H1 (cell line): ENCODE measurements at regions not wholly inside any gene's neighbourhood (a gene's known extent, or its start where the extent isn't known, plus 50 kb on each side); places are given as distances from the start of the nearest gene placed in this dataset.

Source experiments
- CTCF ChIA-PET: fragments of 300-600 bp; sonication (Branson Sonifier 250); formaldehyde crosslinking; loops from one replicate; lab custom pipeline; 2021; ENCODE audit not compliant: partially characterized antibody; lab: Charles Lee
- POLR2A ChIA-PET: fragments of 300-600 bp; sonication (Branson Sonifier 250); formaldehyde crosslinking; loops from one replicate; lab custom pipeline; 2021; ENCODE audit warnings: inconsistent platforms; ENCODE audit not compliant: partially characterized antibody; lab: Charles Lee
- DNase-seq, 2 experiments: peaks; one replicate each; pipeline versions ENCODE4 v3.0.0 to v3.0.0-alpha.2; 2010 to 2022; ENCODE audit warnings: low spot score in 2 of 2, low read depth in 1 of 2, mixed read lengths in 1 of 2
- FAIRE-seq: peaks from 2 replicates; lab custom pipeline; 2011; peaks lifted over from hg19 to GRCh38; lab: Jason Lieb, UNC
- H2AFZ ChIP-seq: 2 replicates; pipeline ENCODE4 v1.8.1; 2012; ENCODE audit warnings: low read length, inconsistent platforms
- H2AK5ac ChIP-seq: 2 replicates; pipeline ENCODE4 v1.6.1; 2013; ENCODE audit warnings: low read depth, low read length
- H2BK120ac ChIP-seq: replicated peaks from 2 replicates; pipeline ENCODE3; 2013; ENCODE audit warnings: low read depth, low read length, inconsistent platforms
- H2BK12ac ChIP-seq: 2 replicates; pipeline ENCODE4 v1.6.1; 2013; ENCODE audit warnings: low read depth, low read length
- H2BK15ac ChIP-seq: 2 replicates; pipeline ENCODE4 v1.6.1; 2013; ENCODE audit warnings: low read length
- H2BK20ac ChIP-seq: 2 replicates; pipeline ENCODE4 v1.6.1; 2013; ENCODE audit warnings: low read length
- H2BK5ac ChIP-seq: 2 replicates; pipeline ENCODE4 v1.6.1; 2013; ENCODE audit warnings: low read depth, low read length
- H3K14ac ChIP-seq: 2 replicates; pipeline ENCODE4 v1.6.1; 2013; ENCODE audit warnings: inconsistent platforms; ENCODE audit not compliant: insufficient read length
- H3K18ac ChIP-seq: 2 replicates; pipeline ENCODE4 v1.6.1; 2013; ENCODE audit warnings: low read length; ENCODE audit errors: extremely low read depth
- H3K23ac ChIP-seq: 2 replicates; pipeline ENCODE4 v1.6.1; 2013; ENCODE audit warnings: inconsistent platforms; ENCODE audit not compliant: insufficient read length
- H3K23me2 ChIP-seq: 2 replicates; pipeline ENCODE4 v1.6.1; 2013; ENCODE audit warnings: low read depth, low read length
- H3K27ac ChIP-seq: 2 replicates; pipeline ENCODE4 v1.6.1; 2011; ENCODE audit warnings: low read depth, low read length, inconsistent platforms
- H3K27me3 ChIP-seq, 4 experiments: replicated peaks in 1 of 4; 1 replicate in 1 of 4; 2 replicates in 3 of 4; pipeline versions ENCODE4 v1.6.1 to v1.8.1; 2011 to 2013; ENCODE audit warnings: low read length in 3 of 4, mild to moderate bottlenecking in 3 of 4, inconsistent platforms in 2 of 4, mixed read lengths in 2 of 4, moderate library complexity in 1 of 4; ENCODE audit not compliant: control insufficient read depth in 3 of 4, insufficient read depth in 3 of 4; ENCODE audit errors: extremely low read depth in 1 of 4
- H3K36me3 ChIP-seq, 4 experiments: 2 replicates each; pipeline versions ENCODE4 v1.6.1 to v1.8.1; 2011 to 2013; ENCODE audit warnings: mild to moderate bottlenecking in 4 of 4, low read length in 3 of 4, moderate library complexity in 2 of 4, control low read depth in 1 of 4, inconsistent platforms in 1 of 4; ENCODE audit not compliant: insufficient read depth in 4 of 4, control insufficient read depth in 2 of 4
- H3K4ac ChIP-seq: replicated peaks from 2 replicates; pipeline ENCODE3; 2013; ENCODE audit warnings: low read length, low read depth, mixed read lengths, inconsistent platforms; ENCODE audit not compliant: insufficient read length
- H3K4me1 ChIP-seq, 4 experiments: replicated peaks in 1 of 4; 1 replicate in 1 of 4; 2 replicates in 3 of 4; pipeline versions ENCODE4 v1.6.1 to v1.8.1; 2011 to 2013; ENCODE audit warnings: low read length in 3 of 4, inconsistent platforms in 2 of 4, mixed read lengths in 1 of 4; ENCODE audit not compliant: insufficient read depth in 4 of 4, control insufficient read depth in 3 of 4
- H3K4me2 ChIP-seq, 2 experiments: 2 replicates each; pipeline versions ENCODE4 v1.6.1 to v1.8.1; 2011 to 2013; ENCODE audit warnings: low read depth in 2 of 2, low read length in 2 of 2, control low read depth in 1 of 2, inconsistent platforms in 1 of 2, mild to moderate bottlenecking in 1 of 2; ENCODE audit not compliant: insufficient read depth in 1 of 2
- H3K4me3 ChIP-seq, 4 experiments: fragments of 200-600, 300-600 bp in 1 of 4; sonication (generic), shearing (Covaris generic), sonication (Bioruptor Twin) in 1 of 4; 2 replicates each; pipeline versions ENCODE4 v1.5.1 to v1.8.1; 2011 to 2016; ENCODE audit warnings: low read length in 4 of 4, low read depth in 3 of 4, control low read depth in 2 of 4, inconsistent platforms in 2 of 4, mild to moderate bottlenecking in 2 of 4, mixed read lengths in 1 of 4, moderate library complexity in 1 of 4; ENCODE audit not compliant: insufficient read depth in 2 of 4; ENCODE audit errors: extremely low read depth in 1 of 4
- H3K56ac ChIP-seq: replicated peaks from 2 replicates; pipeline ENCODE3; 2013; ENCODE audit warnings: low read depth, mild to moderate bottlenecking, mixed read lengths, low read length, inconsistent platforms; ENCODE audit not compliant: insufficient read length
- H3K79me1 ChIP-seq: 2 replicates; pipeline ENCODE4 v1.6.1; 2013; ENCODE audit warnings: low read depth, low read length, control low read depth
- H3K79me2 ChIP-seq, 2 experiments: 2 replicates each; pipeline versions ENCODE4 v1.6.1 to v1.8.1; 2012 to 2013; ENCODE audit warnings: low read length in 2 of 2, mild to moderate bottlenecking in 2 of 2, inconsistent platforms in 1 of 2; ENCODE audit not compliant: insufficient read depth in 2 of 2, control insufficient read depth in 1 of 2
- H3K9ac ChIP-seq, 4 experiments: replicated peaks in 1 of 4; 1 replicate in 1 of 4; 2 replicates in 3 of 4; pipeline versions ENCODE4 v1.6.1 to v1.8.1; 2011 to 2013; ENCODE audit warnings: low read depth in 3 of 4, low read length in 3 of 4, control low read depth in 2 of 4, mild to moderate bottlenecking in 2 of 4, moderate library complexity in 2 of 4, inconsistent platforms in 1 of 4; ENCODE audit errors: extremely low read depth in 1 of 4
- H3K9me3 ChIP-seq, 2 experiments: 2 replicates each; pipeline versions ENCODE4 v1.6.1 to v1.8.1; 2012 to 2013; ENCODE audit warnings: mild to moderate bottlenecking in 2 of 2, moderate library complexity in 2 of 2, control low read depth in 1 of 2, inconsistent platforms in 1 of 2, low read depth in 1 of 2, low read length in 1 of 2, mixed read lengths in 1 of 2; ENCODE audit not compliant: insufficient read depth in 2 of 2
- H4K20me1 ChIP-seq, 2 experiments: replicated peaks in 1 of 2; 2 replicates each; pipeline versions ENCODE3 to v1.8.1; 2011 to 2013; ENCODE audit warnings: inconsistent platforms in 2 of 2, low read length in 2 of 2, mild to moderate bottlenecking in 1 of 2; ENCODE audit not compliant: insufficient read depth in 2 of 2, control insufficient read depth in 1 of 2
- H4K5ac ChIP-seq: 2 replicates; pipeline ENCODE4 v1.6.1; 2013; ENCODE audit warnings: low read length, low read depth, mixed read lengths, inconsistent platforms; ENCODE audit not compliant: insufficient read length
- H4K8ac ChIP-seq: 2 replicates; pipeline ENCODE4 v1.8.0; 2013; ENCODE audit warnings: mild to moderate bottlenecking, moderate library complexity, low read length, inconsistent platforms; ENCODE audit not compliant: insufficient read depth; ENCODE audit errors: extremely low read depth
- H4K91ac ChIP-seq: replicated peaks from 2 replicates; pipeline ENCODE3; 2013; ENCODE audit warnings: low read length, mixed read lengths, inconsistent platforms; ENCODE audit not compliant: insufficient read length
- BACH1 ChIP-seq: IDR thresholded peaks from 2 replicates; pipeline ENCODE4 v1.6.1; 2012; ENCODE audit warnings: low read length, improper control_type of control experiment
- CBX5 ChIP-seq: fragments of 300-800, 300-1000 bp; sonication (generic); IDR thresholded peaks from 2 replicates; pipeline ENCODE4 v1.7.1; 2016; ENCODE audit warnings: antibody characterized with exemption, low read length, low read depth
- CREB1 ChIP-seq: IDR thresholded peaks from 2 replicates; pipeline ENCODE4 v1.6.1; 2012; ENCODE audit warnings: inconsistent platforms
- FOSL1 ChIP-seq: IDR thresholded peaks from 2 replicates; pipeline ENCODE4 v1.6.1; 2011; ENCODE audit warnings: mild to moderate bottlenecking, low read depth, low read length, moderate library complexity; ENCODE audit not compliant: insufficient read depth
- GABPA ChIP-seq: IDR thresholded peaks from 2 replicates; pipeline ENCODE4 v1.6.1; 2011; ENCODE audit warnings: mild to moderate bottlenecking, low read length, moderate library complexity, borderline replicate concordance; ENCODE audit not compliant: insufficient read depth
- KDM1A ChIP-seq: fragments of 200-600, 300-600 bp; sonication (generic); IDR thresholded peaks from 2 replicates; pipeline ENCODE4 v1.7.1; 2016; ENCODE audit warnings: mild to moderate bottlenecking, low read length, borderline replicate concordance
- KDM5A ChIP-seq: fragments of 200-600 bp; IDR thresholded peaks from 2 replicates; pipeline ENCODE4 v1.7.1; 2012; ENCODE audit warnings: mild to moderate bottlenecking, low read length, inconsistent platforms, mixed read lengths
- NANOG ChIP-seq: IDR thresholded peaks from 2 replicates; pipeline ENCODE4 v1.6.1; 2011; ENCODE audit warnings: low read length, low read depth, mild to moderate bottlenecking, inconsistent platforms; ENCODE audit not compliant: insufficient read depth, poor library complexity, severe bottlenecking
- NRF1 ChIP-seq: IDR thresholded peaks from 2 replicates; pipeline ENCODE4 v1.6.1; 2011; ENCODE audit warnings: mild to moderate bottlenecking, low read depth, low read length, improper control_type of control experiment
- POLR2A ChIP-seq, 2 experiments: IDR thresholded peaks; 1 replicate in 1 of 2; 2 replicates in 1 of 2; pipeline ENCODE4 v1.6.1; 2011; ENCODE audit warnings: low read depth in 2 of 2, low read length in 2 of 2, mild to moderate bottlenecking in 2 of 2; ENCODE audit errors: control extremely low read depth in 1 of 2
- RBBP5 ChIP-seq: IDR thresholded peaks from 2 replicates; pipeline ENCODE4 v1.7.1; 2012; ENCODE audit warnings: low read depth, mild to moderate bottlenecking, inconsistent platforms, low read length, moderate library complexity, borderline replicate concordance
- SIN3A ChIP-seq, 2 experiments: IDR thresholded peaks in 1 of 2; conservative IDR thresholded peaks in 1 of 2; 2 replicates each; pipeline ENCODE4 v1.6.1; 2011 to 2012; ENCODE audit warnings: low read length in 2 of 2, improper control_type of control experiment in 1 of 2, low read depth in 1 of 2, mild to moderate bottlenecking in 1 of 2
- SP1 ChIP-seq: IDR thresholded peaks from 2 replicates; pipeline ENCODE4 v1.6.1; 2011; ENCODE audit warnings: low read depth, low read length
- WGBS, 2 experiments: shearing (Covaris generic) in 1 of 2; methylation state at CpG; one replicate each; pipeline versions ENCODE4 v1.1.6 to v1.1.7; 2013 to 2015; ENCODE audit warnings: low lambda C conversion rate in 2 of 2, mixed read lengths in 2 of 2, inconsistent platforms in 1 of 2, low coverage in 1 of 2, missing lambda C conversion rate in 1 of 2; ENCODE audit not compliant: insufficient replicate concordance in 2 of 2, insufficient coverage in 1 of 2, insufficient read length in 1 of 2; ENCODE audit errors: extremely low coverage in 1 of 2, missing lambda C conversion rate in 1 of 2; 5-methylcytosine and 5-hydroxymethylcytosine counted together
- TF ChIP-seq, protein P1 (sequence below): IDR thresholded peaks from 2 replicates; pipeline ENCODE4 v1.6.1; 2012; ENCODE audit warnings: low read length, inconsistent platforms

DNA sequence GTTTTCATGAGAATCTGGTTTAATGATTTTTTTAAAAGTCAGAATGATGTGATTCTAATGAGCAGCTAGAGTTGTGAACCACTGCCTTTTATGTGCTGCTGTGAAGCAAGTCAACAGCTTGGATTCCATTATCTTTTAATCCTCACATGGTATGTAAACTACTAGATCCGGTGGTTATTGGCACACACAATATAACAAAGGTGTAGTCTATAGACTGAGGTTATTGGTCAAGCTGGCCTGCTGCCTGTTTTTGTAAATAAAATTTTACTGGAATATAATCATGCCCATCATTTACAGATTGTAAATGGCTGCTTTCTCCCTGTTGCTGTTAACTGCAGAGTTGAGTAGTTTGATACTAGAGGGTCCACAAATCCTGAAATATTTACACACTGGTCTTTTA is 103.1 kb downstream of the OTOL1 start:
- Histone ChIP-seq H2BK12ac (no peak overlapping the region), H3K9ac (no peak overlapping the region), H3K9me3 (no peaks in the 10 kb centered on the region), H2AFZ (0 out of 2 replicates have a peak overlapping the region, but pooled peaks have one; percentile 44), H3K18ac (no peak overlapping the region), H2BK20ac (no peak overlapping the region), H4K20me1 (no peaks in the 10 kb centered on the region), H3K4me2 (no peak overlapping the region), H3K23ac (no peak overlapping the region), H3K56ac (no peak overlapping the region), H3K4me1 (peaks cover 0 to 5% (median 0%) of the 10 kb centered on the region in 4 experiments; a peak in 2 of 7 replicates), H2BK120ac (no peak overlapping the region), H3K27ac (no peak overlapping the region), H3K4me3 (no peak overlapping the region), H4K5ac (no peak overlapping the region), H3K4ac (no peak overlapping the region), H3K79me2 (no peaks in the 10 kb centered on the region), H2BK5ac (no peak overlapping the region), H4K91ac (no peak overlapping the region), H3K36me3 (no peaks in the 10 kb centered on the region), H3K27me3 (no peaks in the 10 kb centered on the region), H3K14ac (no peak overlapping the region), H3K23me2 (no peaks in the 10 kb centered on the region), H4K8ac (no peak overlapping the region), H3K79me1 (no peaks in the 10 kb centered on the region), H2AK5ac (no peak overlapping the region), H2BK15ac (no peak overlapping the region)
- POLR2A ChIA-PET: no interaction called here
- CTCF ChIA-PET: interaction anchor here (0.6 to 1.3 kb wide), 2 partner anchors 122 to 191 kb away, joined by 3 read pairs; no protein-coding TSS in a partner anchor
- WGBS, 2 experiments: 88% methylated on average over 1 of the region's 1 CpG; no CpG with 5 or more reads in 1 of the 2 experiments
- FAIRE-seq (no peak), DNase-seq (no peak)
- TF ChIP-seq BACH1: no peak
- TF ChIP-seq KDM5A: no peak
- TF ChIP-seq POLR2A (IDR thresholded peaks at IDR 0.05; ENCODE audit: control extremely low read depth in 1 of 2, low read depth in 2 of 2, low read length in 2 of 2): no peak
- TF ChIP-seq RBBP5: no peak
- no peak for TF ChIP-seq SP1
- no peak for TF ChIP-seq CREB1
- no peak for TF ChIP-seq KDM1A
- TF ChIP-seq NANOG: no peak
- no peak for TF ChIP-seq GABPA
- TF ChIP-seq NRF1: no peak
- TF ChIP-seq FOSL1: no peak
- TF ChIP-seq CBX5: no peak
- TF ChIP-seq, protein P1, sequence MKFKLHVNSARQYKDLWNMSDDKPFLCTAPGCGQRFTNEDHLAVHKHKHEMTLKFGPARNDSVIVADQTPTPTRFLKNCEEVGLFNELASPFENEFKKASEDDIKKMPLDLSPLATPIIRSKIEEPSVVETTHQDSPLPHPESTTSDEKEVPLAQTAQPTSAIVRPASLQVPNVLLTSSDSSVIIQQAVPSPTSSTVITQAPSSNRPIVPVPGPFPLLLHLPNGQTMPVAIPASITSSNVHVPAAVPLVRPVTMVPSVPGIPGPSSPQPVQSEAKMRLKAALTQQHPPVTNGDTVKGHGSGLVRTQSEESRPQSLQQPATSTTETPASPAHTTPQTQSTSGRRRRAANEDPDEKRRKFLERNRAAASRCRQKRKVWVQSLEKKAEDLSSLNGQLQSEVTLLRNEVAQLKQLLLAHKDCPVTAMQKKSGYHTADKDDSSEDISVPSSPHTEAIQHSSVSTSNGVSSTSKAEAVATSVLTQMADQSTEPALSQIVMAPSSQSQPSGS: no peak
- TF ChIP-seq SIN3A (conservative IDR thresholded peaks at IDR 0.05 in 1 of 2, IDR thresholded peaks at IDR 0.05 in 1 of 2; ENCODE audit: low read depth in 1 of 2, low read length in 2 of 2): no peak
